Erythroblast (primary cell): ENCODE measurements at regions not wholly inside any gene's neighbourhood (a gene's known extent, or its start where the extent isn't known, plus 50 kb on each side); places are given as distances from the start of the nearest gene placed in this dataset.

Experiments
- DNase-seq, 2 experiments: peaks; one replicate each; lab custom pipeline; 2025; lab: John Stamatoyannopoulos, UW
- GATA1 ChIP-seq: IDR thresholded peaks from 2 replicates; pipeline ENCODE4 v1.6.1; 2011; ENCODE audit warnings: low read depth, mild to moderate bottlenecking, control low read depth, low read length, moderate library complexity
- POLR2A ChIP-seq: IDR thresholded peaks from 2 replicates; pipeline ENCODE4 v1.6.1; 2011; ENCODE audit warnings: mild to moderate bottlenecking, low read length

GRCh38 chr17:73973586-73974409, 229.7 kb upstream of the RPL38 start:
- TF ChIP-seq POLR2A: no peak
- TF ChIP-seq GATA1: no peak
- no peak for DNase-seq

DNA sequence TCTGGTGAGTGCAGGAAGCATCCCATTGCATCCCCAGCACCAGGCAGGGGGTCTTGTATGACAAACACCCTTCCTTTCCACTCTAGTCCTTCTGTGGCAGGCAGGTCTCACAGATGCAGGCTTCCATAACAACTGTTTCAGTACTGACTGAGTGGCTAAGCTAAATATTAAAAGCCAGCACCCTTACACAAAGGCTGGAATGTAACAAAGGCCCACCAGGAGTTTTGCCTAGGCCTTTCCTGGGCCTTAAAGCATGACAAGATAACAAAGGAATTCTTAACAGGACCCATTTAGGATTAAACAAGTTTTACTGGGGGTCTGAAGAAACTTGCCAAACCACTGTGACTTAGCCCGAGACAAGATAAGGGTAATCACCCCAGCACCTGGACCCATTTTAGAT, 228.9 kb upstream of the RPL38 start:
- DNase-seq: no peak
- TF ChIP-seq POLR2A: no peak
- TF ChIP-seq GATA1: no peak

- no peak for DNase-seq
- no peak for TF ChIP-seq GATA1
- TF ChIP-seq POLR2A: no peak
Observed at GRCh38 chr17:73976147-73976546, 227.3 kb upstream of the RPL38 start.

- no peak for TF ChIP-seq GATA1
- DNase-seq: peak; percentile 10 to 16
Observed at GRCh38 chr17:73976676-73977521, 226.6 kb upstream of the RPL38 start.

DNA sequence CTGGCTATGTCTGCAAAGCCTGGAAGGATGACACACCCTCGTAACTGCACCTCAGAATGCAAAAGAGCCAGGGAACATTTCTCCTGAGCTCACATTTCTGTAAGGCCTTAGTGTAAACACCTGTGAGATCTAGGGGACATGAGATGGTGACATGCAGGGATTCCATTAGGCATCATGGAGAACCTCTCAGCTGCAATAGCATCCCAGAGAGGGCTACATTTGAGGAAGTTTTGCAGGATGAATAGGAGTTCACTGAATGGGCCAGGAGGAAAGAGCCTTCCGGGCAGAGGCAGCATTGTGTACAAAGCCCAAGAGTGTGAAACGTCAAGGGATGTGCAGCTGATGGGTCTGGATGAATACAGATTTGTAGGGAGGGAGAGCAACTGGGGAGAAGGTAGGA, 223.0 kb upstream of the RPL38 start:
- DNase-seq: no peak
- TF ChIP-seq GATA1 (no peak), POLR2A (no peak)

- no peak for DNase-seq
- no peak for TF ChIP-seq GATA1
- no peak for TF ChIP-seq POLR2A
Observed at GRCh38 chr17:73982871-73983270, 220.6 kb upstream of the RPL38 start.

DNA sequence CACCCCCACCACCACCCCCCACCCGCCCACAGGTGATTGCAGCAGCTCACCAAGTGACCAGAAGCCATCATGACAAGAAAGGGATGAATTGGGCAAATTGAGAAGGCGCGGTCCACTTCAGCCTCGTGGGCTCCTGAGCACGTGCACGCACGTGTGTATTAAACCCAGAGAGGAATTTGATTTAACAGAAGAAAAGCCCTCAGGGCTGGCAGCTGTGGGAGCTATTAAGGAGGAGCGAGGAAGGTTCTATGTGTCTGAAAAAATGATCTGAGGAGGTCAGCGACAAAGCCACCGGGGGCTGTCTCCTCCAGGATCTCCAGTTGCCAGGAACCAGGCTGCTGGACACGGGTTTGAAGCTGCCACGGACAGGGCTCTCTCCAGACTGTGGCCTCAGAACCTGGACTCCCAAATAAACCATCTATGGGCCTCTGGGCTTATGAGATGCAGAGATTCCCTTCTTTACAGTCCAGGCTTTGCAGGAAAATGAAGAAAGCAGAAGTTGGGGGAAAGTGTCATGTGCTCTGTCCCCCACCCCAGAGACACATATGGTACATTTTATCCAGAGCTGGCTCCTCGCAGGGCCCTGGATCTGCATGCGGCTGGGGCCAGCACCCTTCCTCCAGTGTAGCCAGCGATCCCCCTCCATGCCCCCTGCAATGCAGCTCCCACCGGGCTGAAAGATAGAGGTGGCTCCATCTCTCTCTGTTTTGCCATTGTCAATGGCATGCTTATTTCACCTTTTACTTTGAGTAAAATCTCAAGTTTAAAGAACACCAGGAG, 219.7 kb upstream of the RPL38 start:
- DNase-seq: no peak
- TF ChIP-seq POLR2A (no peak), GATA1 (no peak)

- TF ChIP-seq GATA1 (no peak), POLR2A (no peak)
- DNase-seq: no peak
Observed at GRCh38 chr17:73984941-73985340, 218.5 kb upstream of the RPL38 start.

- no peak for DNase-seq
- TF ChIP-seq GATA1: no peak
- TF ChIP-seq POLR2A: no peak
Observed at GRCh38 chr17:73985466-73986015, 217.9 kb upstream of the RPL38 start.

GRCh38 chr17:73986641-73987177, 216.8 kb upstream of the RPL38 start:
- DNase-seq: no peak
- TF ChIP-seq GATA1: no peak
- no peak for TF ChIP-seq POLR2A

GRCh38 chr17:73987395-73987794, 216.1 kb upstream of the RPL38 start:
- TF ChIP-seq GATA1 (no peak), POLR2A (no peak)
- no peak for DNase-seq

- DNase-seq: no peak
Observed at GRCh38 chr17:73987845-73988509, 215.5 kb upstream of the RPL38 start.

More at GRCh38 chr17:73987845-73988509, 215.5 kb upstream of the RPL38 start:
- TF ChIP-seq GATA1 (no peak), POLR2A (no peak)
